Stomach (tissue), 4 donors: ENCODE measurements at regions not wholly inside any gene's neighbourhood (a gene's known extent, or its start where the extent isn't known, plus 50 kb on each side); places are given as distances from the start of the nearest gene placed in this dataset.

ENCODE experiments used
- CTCF ChIP-seq, 7 experiments: fragments of 450-650 bp in 4 of 7; fragments of 200-600 bp in 3 of 7; sonication (generic) in 3 of 7; IDR thresholded peaks; one replicate each; pipeline ENCODE4 v1.5.1; 2016 to 2019; ENCODE audit warnings: antibody characterized with exemption in 7 of 7, control low read depth in 2 of 7, mild to moderate bottlenecking in 1 of 7
- EP300 ChIP-seq: sonication (generic); formaldehyde crosslinking; IDR thresholded peaks from one replicate; pipeline ENCODE4 v1.6.1; 2017; ENCODE audit warnings: antibody characterized with exemption
- POLR2A ChIP-seq, 4 donors: fragments of 450-650 bp; IDR thresholded peaks; one replicate each; pipeline ENCODE4 v1.6.1; 2016; ENCODE audit warnings: antibody characterized with exemption in 4 of 4, control low read depth in 2 of 4, mild to moderate bottlenecking in 1 of 4, moderate library complexity in 1 of 4
- POLR2AphosphoS5 ChIP-seq, 3 donors: sonication (generic); formaldehyde crosslinking; IDR thresholded peaks; one replicate each; pipeline ENCODE4 v1.6.1; 2016; ENCODE audit warnings: antibody characterized with exemption in 3 of 3

DNA sequence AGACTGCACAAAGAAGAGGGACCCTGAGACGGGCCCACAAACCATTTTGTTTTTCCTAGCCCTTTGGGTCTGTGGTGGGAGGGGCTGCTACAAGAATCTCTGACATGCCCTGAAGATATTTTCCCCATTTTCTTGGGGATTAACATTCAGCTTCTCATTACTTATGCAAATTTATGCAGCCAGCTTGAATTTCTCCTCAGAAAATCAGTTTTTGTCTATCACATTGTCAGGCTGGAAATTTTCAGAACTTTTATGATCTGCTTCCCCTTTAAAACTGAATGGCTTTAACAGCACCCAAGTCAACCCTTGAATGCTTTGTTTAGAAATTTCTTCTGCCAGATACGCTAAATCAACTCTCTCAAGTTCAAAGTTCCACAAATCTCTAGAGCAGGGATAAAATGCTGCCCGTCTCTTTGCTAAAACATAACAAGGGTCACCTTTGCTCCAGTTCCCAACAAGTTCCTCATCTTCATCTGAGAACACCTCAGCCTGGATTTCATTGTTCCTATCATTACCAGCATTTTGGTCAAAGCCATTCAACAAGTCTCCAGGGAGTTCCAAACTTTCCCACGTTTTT lies 560.0 kb upstream of the KCND2 start:
- TF ChIP-seq CTCF (IDR thresholded peaks at IDR 0.05) (no peak), POLR2A (IDR thresholded peaks at IDR 0.05) (no peak), POLR2AphosphoS5 (IDR thresholded peaks at IDR 0.05) (no peak), EP300 (no peak)
